Stimulated activated CD8-positive, alpha-beta memory T cell treated with anti-CD3 and anti-CD28 coated beads, Interleukin-2, amount 100 ng/mL, for 1 hour (primary cell): ENCODE measurements at regions not wholly inside any gene's neighbourhood (a gene's known extent, or its start where the extent isn't known, plus 50 kb on each side); places are given as distances from the start of the nearest gene placed in this dataset.
"Not testable (repeated sequence)": the region's sequence is repeated elsewhere in the genome, so short reads cannot be mapped to it uniquely, and the experiment has no call there.

ENCODE experiments used
- DNase-seq, 2 donors: peaks; one replicate each; pipeline ENCODE4 v3.0.0-alpha.2; 2020; ENCODE audit warnings: low read depth in 2 of 2

- no peak for DNase-seq
Observed at GRCh38 chr14:88983755-88984154, 159.3 kb downstream of the TTC8 start.

- no peak for DNase-seq
Observed at GRCh38 chr14:88985654-88986053, 161.2 kb downstream of the TTC8 start.

DNA sequence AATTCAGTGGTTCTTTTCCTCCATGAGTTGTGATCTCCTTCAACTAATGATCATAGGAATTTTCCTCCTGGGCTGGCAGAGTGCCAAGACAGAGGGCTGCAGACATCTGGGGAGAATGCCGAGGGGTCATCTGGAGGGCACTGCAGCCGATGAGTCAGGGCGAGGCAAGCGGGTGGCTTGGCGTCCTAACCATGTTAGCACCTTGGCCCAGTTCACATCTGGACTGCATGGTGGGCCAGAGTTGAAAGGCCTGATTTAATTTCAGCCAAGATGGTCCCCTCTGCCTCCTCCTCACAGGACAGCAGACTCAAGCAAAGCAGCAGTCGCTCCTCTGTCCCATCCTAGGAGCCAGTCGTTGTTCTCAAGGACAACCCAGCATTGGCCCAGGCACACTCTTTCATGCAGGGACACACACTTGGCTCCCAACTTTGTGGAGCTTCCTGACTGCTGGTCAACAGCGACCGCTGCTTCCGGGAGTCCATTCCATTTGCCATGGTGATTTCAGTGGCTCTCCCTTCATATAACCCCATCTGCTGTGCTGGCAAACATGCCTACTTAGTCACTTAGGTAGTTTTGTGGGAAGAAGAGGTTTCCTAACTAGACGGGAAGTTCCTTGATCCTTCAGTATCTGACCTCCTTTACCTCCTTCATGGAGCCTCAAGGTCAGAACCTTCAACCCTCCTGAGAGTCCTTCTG lies 161.8 kb downstream of the TTC8 start:
- DNase-seq: no peak

DNA sequence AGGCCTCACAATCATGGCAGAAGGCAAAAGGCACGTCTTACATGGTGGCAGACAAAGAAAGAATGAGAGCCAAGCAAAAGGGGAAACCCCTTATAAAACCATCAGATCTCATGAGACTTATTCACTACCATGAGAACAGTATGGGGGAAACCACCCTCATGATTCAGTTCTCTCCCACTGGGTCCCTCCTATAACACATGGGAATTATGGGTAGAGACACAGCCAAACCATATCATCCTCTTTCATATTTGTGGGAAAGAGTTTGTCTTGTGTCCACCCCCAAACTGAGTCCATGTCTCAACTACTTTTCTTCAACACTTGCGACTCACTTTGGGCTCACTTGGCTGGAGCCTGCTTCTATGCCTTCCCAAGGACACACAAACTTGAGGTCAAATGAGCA lies 162.5 kb downstream of the TTC8 start:
- DNase-seq: not testable (repeated sequence)

- no peak for DNase-seq
Observed at GRCh38 chr14:88987516-88987915, 163.1 kb downstream of the TTC8 start.

DNA sequence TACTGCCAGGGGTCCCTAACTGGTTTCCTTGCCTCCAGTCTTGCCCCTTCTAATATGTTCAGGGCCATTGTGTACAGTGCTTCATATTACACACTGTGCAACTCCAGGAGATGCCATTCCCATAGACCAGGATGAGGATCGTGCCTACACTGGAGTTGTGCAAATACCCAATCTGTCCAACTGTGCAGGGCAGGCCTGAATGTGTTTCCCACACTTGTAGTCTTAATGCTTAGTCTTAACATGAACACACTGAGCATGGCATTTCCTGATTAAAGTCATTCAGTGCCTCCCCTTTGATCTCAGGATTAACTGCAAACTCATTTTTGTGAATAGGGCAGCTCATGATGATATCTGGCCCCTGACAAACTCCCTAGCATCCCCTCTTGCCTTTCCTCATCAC lies 165.5 kb downstream of the TTC8 start:
- DNase-seq: no peak

GRCh38 chr14:88990856-88991255 lies 166.4 kb downstream of the TTC8 start:
- no peak for DNase-seq

DNA sequence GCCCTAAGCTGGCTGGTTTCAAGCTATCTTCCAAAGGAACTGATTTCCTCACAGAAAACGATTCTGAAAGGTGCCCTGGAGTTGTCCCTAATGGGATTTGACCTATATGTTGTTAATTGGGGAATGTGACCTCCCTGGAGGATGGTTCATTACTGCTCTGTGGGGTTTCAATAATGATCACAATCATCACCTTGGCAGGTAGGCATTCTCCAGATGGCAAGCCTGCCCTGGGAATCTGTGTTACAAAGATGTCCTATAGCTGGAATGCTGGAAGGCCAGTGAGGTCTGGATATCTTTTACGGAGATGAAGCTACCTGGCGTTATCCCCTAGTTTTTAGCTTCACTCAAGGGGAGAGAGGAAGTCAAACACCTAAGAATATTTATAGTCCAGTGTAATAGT lies 167.6 kb downstream of the TTC8 start:
- no peak for DNase-seq

DNA sequence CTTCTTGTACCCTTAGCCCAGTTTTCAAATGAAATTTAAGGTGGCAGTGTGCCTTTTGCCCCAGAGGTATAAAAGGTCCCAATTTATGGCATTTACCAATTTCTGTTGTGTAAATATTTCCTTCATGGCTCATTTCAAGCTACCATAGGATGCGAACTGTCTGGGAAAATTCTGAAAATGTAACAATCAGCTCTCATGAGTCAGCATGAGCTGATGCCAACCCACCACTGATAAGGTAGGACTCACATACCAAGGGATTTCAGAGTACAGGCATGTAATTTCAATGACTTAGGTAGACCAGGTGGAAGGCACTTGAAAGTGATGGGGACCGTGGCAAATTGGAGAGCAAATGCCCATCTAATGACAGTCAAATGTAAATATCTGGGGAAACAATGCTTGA lies 169.5 kb downstream of the TTC8 start:
- no peak for DNase-seq

DNA sequence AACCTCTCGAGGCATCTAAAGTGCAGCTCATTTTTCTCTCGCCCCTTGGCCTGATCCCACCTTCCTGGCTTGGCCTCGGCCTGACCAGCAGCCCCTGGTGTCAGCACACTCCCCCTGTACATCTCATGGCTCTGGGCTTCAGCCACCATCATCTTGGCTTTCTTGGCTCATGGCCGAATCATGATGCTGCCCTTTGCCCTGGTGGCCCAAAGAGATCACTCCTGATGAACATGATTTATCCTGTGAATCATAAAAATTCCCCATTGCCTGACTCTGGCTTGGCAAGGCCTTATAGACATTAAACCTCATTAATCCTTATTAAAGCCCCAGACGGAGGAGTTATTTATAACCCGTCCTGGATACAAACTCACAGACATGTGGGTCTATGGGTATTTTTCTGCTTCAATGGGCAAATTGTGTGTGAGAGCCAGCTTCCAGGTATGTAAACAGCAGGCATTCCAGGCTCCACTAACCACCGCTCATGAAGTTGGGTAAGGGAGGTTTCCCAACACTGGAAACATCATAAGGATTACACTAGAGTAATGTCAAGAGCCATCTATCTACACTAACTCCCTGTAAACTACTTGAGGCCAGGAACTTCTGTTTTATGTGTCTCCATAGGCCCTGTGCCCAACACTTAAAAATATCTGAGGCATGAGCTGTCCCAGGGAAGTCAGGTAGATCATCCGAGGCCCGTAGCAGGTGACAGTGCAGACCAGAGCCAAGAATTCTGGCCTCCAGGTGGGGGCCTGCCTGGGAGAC lies 171.2 kb downstream of the TTC8 start:
- DNase-seq: no peak

DNA sequence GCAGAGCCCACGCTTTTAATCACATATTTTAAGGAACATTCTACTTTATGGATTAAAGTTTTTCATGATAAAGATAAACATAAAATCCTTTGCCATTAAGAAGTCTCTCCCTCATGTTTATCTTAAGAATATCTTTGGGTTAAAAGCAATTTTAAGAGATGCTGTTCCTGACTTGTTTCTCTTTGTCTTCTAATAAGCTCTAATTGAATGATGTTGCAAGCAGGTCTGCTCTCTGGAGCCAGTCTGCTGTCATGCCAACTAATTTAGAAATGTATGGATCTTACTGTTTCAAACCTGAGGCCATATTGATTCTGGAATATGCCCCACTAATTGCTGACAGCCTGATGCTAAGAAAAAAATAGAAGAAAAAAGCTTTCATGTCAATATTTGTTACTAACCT lies 173.6 kb downstream of the TTC8 start:
- DNase-seq: no peak

DNA sequence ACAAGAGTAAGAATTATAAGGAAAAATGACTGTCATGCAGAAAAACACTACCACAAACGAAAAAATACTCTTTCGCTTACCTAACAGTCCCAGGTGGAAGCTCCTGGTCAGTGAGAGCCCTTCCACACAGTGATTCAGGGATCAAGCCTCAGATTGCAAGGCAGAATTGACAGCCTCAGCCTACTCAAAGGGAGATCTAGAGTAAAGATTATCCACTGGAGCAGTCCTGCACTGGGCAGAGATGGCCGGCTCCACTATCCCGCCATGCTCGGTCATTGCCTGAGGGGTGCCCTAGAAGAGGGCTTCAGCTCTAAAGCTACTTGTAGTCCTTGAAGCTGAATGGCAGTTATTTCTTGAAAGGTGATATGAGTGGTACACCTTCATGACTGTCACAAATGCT lies 174.7 kb downstream of the TTC8 start:
- DNase-seq: no peak

GRCh38 chr14:89000007-89000942 lies 175.8 kb downstream of the TTC8 start:
- no peak for DNase-seq

DNA sequence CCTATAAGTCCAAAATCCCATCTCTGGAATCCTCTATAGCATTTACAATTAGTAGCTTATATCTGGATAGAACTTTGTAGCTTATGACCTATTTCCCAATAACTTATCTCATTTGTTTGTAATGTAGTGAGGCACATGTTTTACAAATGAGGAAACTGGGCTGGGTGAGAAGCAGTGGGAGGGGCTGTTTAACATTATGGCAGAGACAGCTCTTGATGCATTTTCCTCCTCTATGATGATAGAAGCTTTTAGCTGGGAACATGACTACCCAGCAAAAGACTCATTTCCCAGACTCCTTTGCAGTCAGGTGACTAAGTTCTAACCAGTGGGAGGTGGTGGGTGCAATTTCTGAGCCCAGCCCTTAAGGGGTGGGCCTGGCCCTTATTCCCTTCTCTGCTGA lies 179.7 kb downstream of the TTC8 start:
- no peak for DNase-seq

DNA sequence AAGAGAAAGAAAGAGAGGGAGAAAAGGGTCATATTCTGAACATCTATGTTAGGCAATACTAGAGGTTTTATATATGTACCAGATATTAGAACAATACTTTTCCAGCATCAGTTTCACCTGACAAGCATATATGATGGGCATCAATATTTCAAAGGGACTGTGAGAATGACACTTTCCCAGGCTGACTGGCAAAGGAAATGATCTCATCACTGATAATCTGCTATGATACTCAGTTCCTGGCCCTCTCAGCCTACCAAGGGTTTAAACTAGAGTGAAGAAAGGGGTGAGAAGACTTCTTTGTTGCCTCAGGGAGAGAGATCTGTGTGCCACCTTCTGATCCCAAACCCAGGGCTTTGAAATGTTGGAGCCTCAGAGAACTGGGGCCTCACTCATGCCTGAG lies 183.5 kb downstream of the TTC8 start:
- DNase-seq: no peak

DNA sequence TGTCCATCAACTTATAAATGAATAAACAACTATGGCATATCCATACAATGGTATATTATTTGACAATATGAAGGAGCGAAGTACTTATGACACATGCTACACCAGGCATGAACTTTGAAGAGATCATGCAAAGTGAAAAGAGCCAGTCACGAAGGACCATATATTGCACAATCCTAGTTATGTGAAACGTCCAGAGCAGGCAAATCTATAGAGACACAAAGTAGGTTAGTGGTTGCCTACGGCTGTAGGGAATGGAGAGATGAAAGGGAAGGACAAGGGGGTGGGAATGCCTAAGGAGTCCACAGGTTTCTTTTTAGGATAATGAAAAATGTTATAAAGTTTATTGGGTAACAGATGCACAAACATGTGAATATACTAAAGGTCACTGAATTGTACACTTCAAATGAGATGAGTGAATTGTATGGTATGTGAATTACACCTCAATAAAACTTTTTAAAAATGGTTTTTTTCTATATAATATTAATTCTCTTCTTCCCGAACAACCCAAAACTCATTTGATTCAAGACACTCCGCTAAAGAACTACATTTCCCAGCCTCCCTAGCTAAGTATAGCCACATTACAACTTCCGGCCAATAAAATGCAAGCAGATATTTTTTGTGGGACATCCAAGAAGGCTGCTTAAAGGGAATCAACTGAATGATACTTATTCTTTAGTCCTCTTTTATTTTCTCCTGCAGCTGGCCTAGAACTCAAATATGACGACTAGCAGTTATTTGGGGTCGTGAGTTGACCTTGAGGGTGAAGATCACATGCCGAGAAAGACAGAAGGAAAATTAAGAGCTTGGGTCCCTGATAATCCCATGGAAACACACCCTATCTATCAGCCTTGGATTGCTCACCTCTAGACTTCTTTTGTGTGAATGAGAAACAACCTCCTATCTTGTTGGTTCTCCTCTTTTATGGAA lies 187.2 kb downstream of the TTC8 start:
- DNase-seq: no peak

GRCh38 chr14:89012282-89013097 lies 188.0 kb downstream of the TTC8 start:
- no peak for DNase-seq

DNA sequence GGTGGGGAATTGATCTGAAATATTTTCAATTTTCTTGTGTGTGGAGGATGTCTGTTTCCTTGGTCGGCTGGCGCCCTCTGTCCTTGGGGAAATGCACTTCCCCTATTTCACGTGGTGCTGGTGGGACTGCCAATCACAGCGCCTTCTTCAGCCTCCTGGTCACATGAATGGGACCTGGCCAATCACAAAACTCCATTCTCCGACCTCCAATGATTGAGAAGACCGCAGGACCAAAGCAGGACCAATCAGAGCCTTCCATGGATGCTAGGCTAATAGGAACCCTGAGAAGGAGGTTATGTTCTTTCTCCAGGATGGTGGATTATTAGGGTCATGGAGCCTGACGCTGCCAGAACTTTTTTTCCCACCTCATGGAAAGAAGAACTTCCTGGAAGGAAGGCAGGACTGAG lies 188.7 kb downstream of the TTC8 start:
- DNase-seq: no peak

DNA sequence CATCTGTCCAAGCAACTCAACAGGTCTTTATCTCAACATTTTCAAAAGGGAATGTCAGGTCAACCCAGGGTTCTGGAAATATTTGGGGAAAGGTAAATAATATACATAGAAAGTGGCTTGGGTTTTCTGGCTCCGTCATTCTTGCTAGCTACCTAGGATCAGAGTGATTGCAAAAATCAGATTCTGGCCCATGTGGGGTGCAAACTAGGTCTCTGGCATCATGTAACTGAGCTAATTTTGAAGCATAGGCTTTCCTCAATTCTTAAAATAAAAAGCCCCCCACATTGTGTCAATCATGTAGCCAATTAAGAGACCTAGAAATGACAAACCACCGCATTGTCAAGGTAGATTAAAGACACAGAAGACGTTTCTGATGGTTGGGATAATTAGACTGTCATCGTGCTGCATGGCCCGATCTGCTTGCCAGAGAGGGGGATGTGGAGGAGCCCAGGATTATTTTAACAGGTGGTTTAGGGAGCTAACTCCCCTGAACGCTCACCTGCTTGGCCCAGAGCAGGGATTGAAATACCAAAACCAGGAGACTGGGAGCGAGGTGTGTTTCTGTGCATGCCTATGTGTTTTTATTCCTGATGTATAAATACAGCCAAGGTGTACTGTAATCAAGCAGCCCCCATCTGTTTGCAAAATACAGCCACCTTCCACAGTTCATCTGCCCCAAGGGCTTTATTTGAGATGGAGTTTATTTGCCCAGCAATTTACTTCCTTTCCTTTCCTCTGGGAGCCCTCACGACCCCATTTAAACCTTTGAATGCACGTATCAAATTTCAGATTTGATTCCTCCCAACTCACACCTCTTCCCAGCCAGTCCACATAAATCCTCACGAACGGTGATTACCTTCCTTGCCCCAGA lies 189.5 kb downstream of the TTC8 start:
- no peak for DNase-seq

DNA sequence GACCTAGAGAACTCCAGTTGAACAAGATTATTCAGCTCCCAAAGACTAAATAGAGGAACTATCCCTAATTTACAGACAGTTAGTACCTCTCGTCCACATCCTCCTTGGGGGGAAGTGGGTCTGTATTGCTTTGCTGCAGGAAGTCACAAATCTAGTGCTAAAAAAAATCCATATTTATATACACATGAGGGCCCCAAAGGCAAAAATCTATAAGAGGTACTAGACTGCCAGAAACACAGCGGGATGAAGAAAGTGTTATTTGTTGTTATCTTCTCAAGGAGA lies 190.1 kb downstream of the TTC8 start:
- DNase-seq: no peak
